GM19328 (cell line): ENCODE measurements at regions not wholly inside any gene's neighbourhood (a gene's known extent, or its start where the extent isn't known, plus 50 kb on each side); places are given as distances from the start of the nearest gene placed in this dataset.

ENCODE experiments used
- ATAC-seq: cut with Tn5 transposase; IDR thresholded peaks from one replicate; pipeline ENCODE4 v1.9.1; 2021; ENCODE audit warnings: mild to moderate bottlenecking, moderate library complexity; ENCODE audit not compliant: unreplicated experiment

- no peak for ATAC-seq
Measured at GRCh38 chr18:24663026-24663425, 202.6 kb downstream of the HRH4 start.

DNA sequence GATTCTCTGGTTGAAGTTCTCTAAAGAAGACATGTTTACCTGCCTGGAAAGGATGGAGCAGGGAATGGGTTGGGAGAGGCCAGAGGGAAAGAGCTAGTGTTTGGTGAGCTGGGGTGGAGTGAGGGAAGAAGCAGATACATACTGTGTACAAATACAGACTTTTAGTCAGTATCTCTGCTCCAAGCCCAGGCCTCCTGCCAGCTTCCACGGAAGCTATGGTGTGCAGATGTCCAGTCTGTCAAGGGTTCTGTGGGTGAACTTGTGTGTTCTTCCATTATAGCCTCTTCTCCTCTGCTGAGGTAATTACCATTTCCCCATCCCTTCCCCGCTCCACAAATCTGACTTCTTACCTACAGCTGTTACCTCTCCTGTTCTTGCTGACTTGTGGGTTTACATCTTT lies 208.6 kb downstream of the HRH4 start:
- no peak for ATAC-seq

- ATAC-seq = no peak
Measured at GRCh38 chr18:24669502-24669901, 209.1 kb downstream of the HRH4 start.

GRCh38 chr18:24672165-24672941 lies 211.9 kb downstream of the HRH4 start:
- ATAC-seq = no peak

DNA sequence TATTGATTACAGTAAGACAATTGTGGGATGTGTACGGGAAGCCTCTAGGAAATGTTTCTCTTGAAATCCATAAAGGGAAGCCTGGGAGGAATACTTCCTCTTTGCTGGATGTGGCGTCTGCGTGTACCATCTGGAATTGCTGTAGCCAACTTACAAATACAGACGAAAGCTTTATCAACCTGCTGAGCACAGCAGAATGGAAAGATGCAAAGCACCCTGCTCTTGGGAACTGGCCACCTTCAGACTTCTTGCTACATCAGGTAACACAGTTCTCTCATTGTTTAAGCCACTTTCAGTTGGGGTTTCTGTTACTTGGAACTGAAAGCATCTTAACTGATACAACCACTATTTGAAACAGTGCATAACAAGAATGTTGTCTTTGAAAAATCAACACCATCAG lies 213.8 kb downstream of the HRH4 start:
- no peak for ATAC-seq

GRCh38 chr18:24674605-24675004 lies 214.2 kb downstream of the HRH4 start:
- no peak for ATAC-seq

GRCh38 chr18:24677011-24677410 lies 216.6 kb downstream of the HRH4 start:
- no peak for ATAC-seq

GRCh38 chr18:24678107-24678506 lies 217.7 kb downstream of the HRH4 start:
- ATAC-seq = no peak

GRCh38 chr18:24678626-24679025 lies 218.2 kb downstream of the HRH4 start:
- no peak for ATAC-seq

GRCh38 chr18:24679062-24679461 lies 218.6 kb downstream of the HRH4 start:
- ATAC-seq = no peak

DNA sequence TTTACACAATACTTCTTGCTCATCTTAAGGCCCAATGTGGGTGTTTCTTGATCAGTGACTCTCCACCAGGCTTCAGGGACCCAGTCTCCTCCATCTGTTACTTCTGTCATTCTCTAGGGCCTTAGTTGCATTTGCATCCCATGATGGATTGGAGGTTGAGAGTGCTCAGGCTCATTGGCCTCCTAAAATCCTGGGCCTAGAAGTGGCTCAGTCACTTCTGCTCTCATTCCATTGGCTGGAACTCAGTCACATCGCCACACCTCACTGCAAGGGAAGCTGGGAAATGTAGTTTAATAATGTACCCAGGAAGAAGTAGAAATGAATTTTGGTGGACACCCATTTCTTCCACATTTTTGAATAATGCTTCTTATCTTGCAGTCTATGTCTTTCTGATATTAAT lies 223.5 kb downstream of the HRH4 start:
- ATAC-seq = no peak

GRCh38 chr18:24685254-24685959 lies 225.0 kb downstream of the HRH4 start:
- ATAC-seq = no peak

GRCh38 chr18:24695168-24695567 lies 234.7 kb downstream of the HRH4 start:
- ATAC-seq = no peak

DNA sequence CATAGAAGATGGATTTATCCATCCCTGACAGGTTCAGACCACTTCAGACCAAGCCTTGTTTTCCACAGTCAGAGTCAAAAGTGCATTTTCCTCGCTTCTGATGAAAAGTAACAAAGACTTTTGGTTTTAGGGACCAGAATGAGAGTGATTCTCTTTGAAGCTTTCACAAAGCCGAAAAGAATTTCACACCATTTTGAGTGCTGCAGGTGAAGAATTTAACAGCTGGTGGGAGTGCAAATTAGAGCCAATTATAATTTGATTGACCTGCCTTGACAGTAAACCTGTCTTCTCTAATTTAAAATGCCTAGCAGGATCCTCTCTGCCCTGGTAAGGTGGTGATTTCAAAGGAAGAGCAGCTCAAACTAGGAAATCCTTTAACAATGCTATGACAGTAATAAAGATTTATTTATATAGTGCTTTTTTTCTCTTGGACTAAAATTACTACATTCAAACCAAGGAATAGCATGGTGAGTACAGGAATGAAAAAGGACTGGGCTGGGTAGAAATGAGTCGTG lies 241.6 kb downstream of the HRH4 start:
- ATAC-seq = no peak

DNA sequence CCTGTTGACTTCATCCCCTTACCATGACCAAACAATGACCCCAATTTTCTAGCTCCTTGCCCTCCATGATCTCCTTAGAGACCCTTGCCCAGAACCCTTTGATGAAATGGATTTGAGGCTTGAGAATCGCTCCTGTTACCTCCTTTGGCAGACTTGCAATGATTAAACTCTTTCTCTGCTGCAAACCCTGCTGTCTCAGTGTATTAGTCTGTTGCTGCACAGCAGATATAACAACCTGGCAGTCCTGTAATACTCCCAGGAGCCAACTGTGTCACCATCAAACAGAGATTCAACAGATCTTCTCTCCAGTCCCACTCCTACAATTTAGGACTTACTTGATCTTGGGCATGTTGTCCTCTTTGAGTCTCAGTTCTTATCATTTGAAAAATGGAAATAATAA lies 242.9 kb downstream of the HRH4 start:
- no peak for ATAC-seq

DNA sequence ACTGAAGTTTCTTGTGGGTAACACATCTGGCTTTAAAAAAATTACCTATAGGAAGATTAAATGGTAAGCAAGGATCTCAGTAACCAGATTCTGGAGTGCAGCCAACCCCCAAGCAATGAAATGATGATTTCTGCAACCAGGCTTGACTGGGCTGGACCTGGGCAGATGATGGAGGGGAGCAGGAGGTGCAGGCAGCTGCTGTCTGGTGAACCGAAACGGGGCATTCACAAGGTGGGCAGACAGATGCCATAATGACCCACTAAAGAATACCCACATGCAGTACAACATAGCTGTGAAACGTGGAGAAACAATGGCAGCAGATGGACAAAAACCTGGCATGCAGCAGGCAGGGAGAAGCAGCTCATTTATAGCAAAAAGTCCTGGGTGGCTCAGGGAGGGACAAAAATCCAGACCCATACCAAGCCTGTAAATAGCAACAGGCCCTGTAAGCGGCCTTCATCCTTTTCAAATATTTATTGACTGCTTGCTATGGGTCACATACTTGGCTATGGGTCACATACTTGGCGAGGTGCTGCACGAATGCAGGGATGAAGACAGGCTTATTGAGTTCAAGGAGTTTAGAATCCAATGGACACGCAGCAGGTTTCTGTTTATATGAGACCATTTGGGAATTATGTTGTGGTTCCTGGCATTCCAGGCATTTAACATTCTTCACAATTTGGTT lies 244.7 kb downstream of the HRH4 start:
- ATAC-seq = no peak

DNA sequence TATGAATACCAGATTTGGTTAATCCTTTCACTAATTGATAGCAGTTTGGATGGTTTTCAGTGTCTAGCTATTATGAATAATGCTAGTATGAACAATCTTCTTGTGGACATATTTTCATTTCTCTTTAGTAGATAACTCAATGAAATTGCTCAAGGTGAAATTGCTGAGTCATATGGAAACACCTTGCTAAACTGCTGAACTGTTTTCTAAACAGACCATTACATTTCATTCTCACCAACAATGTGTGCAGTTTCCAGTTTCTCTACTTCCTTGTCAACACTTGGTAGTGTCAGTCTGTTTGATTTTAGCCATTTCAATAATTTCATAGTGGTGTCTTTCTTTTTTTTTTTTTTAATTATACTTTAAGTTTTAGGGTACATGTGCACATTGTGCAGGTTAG lies 250.0 kb downstream of the HRH4 start:
- no peak for ATAC-seq

DNA sequence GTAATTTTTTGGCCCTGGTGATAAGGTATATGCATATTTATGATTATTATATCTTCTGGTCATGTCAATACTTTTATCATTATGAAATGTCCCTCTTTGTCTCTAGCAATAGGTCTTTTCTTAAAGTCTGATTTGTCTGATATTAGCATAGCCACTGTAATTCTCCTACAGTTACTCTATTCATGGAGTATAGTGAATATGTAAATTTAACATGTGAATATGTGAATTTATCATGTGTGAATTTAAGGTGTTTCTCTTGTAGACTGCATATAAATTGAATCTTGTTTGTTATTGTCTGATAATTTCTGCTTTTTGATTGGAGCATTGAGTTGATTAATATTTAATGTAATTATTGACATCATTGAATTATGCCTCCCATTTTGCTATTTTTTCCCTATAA lies 259.4 kb downstream of the HRH4 start:
- ATAC-seq = no peak

GRCh38 chr18:24721388-24721787 lies 261.0 kb downstream of the HRH4 start:
- ATAC-seq = no peak

- ATAC-seq = no peak
Measured at GRCh38 chr18:24725644-24726415, 265.4 kb downstream of the HRH4 start.
